ENCODE measurements at regions not wholly inside any gene's neighbourhood (a gene's known extent, or its start where the extent isn't known, plus 50 kb on each side); places are given as distances from the start of the nearest gene placed in this dataset.
"Not testable (repeated sequence)": the region's sequence is repeated elsewhere in the genome, so short reads cannot be mapped to it uniquely, and the experiment has no call there.

- DNase-seq (ENCODE audit: low read depth): no peak
Observed at GRCh38 chr7:131147604-131148003, 180.1 kb upstream of the MKLN1 start.

- DNase-seq (ENCODE audit: low read depth): no peak
Observed at GRCh38 chr7:131148258-131148657, 179.4 kb upstream of the MKLN1 start.

- no peak for DNase-seq (ENCODE audit: low read depth)
Observed at GRCh38 chr7:131148708-131149428, 178.8 kb upstream of the MKLN1 start.

- no peak for DNase-seq (ENCODE audit: low read depth)
Observed at GRCh38 chr7:131149429-131149773, 178.3 kb upstream of the MKLN1 start.

- DNase-seq (ENCODE audit: low read depth): no peak
Observed at GRCh38 chr7:131149840-131150239, 177.8 kb upstream of the MKLN1 start.

- DNase-seq (ENCODE audit: low read depth): no peak
Observed at GRCh38 chr7:131151034-131151433, 176.6 kb upstream of the MKLN1 start.

- no peak for DNase-seq (ENCODE audit: low read depth)
Observed at GRCh38 chr7:131152766-131153165, 174.9 kb upstream of the MKLN1 start.

- no peak for DNase-seq (ENCODE audit: low read depth)
Observed at GRCh38 chr7:131154380-131154779, 173.3 kb upstream of the MKLN1 start.

- DNase-seq (ENCODE audit: low read depth): peak; percentile 65
Observed at GRCh38 chr7:131157530-131158243, 170.0 kb upstream of the MKLN1 start.

- DNase-seq (ENCODE audit: low read depth): not testable (repeated sequence)
Observed at GRCh38 chr7:131158244-131158636, 169.4 kb upstream of the MKLN1 start.

- no peak for DNase-seq (ENCODE audit: low read depth)
Observed at GRCh38 chr7:131159961-131160361, 167.7 kb upstream of the MKLN1 start.

- DNase-seq (ENCODE audit: low read depth): no peak
Observed at GRCh38 chr7:131161103-131161502, 166.6 kb upstream of the MKLN1 start.

GRCh38 chr7:131164025-131164925 is 163.4 kb upstream of the MKLN1 start:
- DNase-seq (ENCODE audit: low read depth): peak; percentile 94

- no peak for DNase-seq (ENCODE audit: low read depth)
Observed at GRCh38 chr7:131166066-131166465, 161.6 kb upstream of the MKLN1 start.

- no peak for DNase-seq (ENCODE audit: low read depth)
Observed at GRCh38 chr7:131170440-131171271, 157.0 kb upstream of the MKLN1 start.

- peak; percentile 53 for DNase-seq (ENCODE audit: low read depth)
Observed at GRCh38 chr7:131173145-131173890, 154.4 kb upstream of the MKLN1 start.

- no peak for DNase-seq (ENCODE audit: low read depth)
Observed at GRCh38 chr7:131174391-131174790, 153.3 kb upstream of the MKLN1 start.

GRCh38 chr7:131174855-131175254 is 152.8 kb upstream of the MKLN1 start:
- no peak for DNase-seq (ENCODE audit: low read depth)

- no peak for DNase-seq (ENCODE audit: low read depth)
Observed at GRCh38 chr7:131182446-131183058, 145.1 kb upstream of the MKLN1 start.

- no peak for DNase-seq (ENCODE audit: low read depth)
Observed at GRCh38 chr7:131183072-131183471, 144.6 kb upstream of the MKLN1 start.
